ENCODE measurements at regions not wholly inside any gene's neighbourhood (a gene's known extent, or its start where the extent isn't known, plus 50 kb on each side); places are given as distances from the start of the nearest gene placed in this dataset.

DNA sequence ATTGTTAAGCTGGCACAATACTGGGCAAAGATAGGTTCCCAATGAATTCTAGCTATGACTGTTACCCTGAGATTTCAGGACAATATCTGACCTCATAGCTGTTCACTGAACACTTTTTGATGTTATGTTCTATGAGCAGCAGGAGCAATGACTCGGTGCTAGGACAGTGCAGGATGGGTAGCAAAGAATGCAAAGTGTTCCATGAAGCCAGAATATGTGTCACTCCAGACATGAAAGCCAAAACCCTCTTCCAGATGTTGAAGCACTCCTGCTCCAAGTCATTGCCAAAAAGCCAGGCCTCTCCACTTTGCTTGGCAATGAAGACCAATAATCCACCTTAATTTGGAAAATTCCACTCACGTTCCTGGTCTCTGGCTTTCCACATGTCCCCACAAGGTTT, 300.9 kb upstream of the CPEB2 start:
- H3K27ac Mint-ChIP-seq: no peak overlapping the region
- H3K9me3 Mint-ChIP-seq: no peaks in the 10 kb centered on the region
- H3K27me3 ChIP-seq (ENCODE audit: control insufficient read depth, insufficient read depth, low read length): no peaks in the 10 kb centered on the region
- H3K36me3 ChIP-seq (ENCODE audit: control insufficient read depth, insufficient read depth, low read length): no peaks in the 10 kb centered on the region
- H3K27me3 Mint-ChIP-seq (ENCODE audit: low read depth in 2 of 2): no peaks in the 10 kb centered on the region
- H3K4me3 Mint-ChIP-seq: no peak overlapping the region
- no peaks in the 10 kb centered on the region for H3K9me3 ChIP-seq (ENCODE audit: control insufficient read depth, insufficient read depth, low read length)
- no peaks in the 10 kb centered on the region for H3K4me1 Mint-ChIP-seq
- H3K36me3 Mint-ChIP-seq: no peaks in the 10 kb centered on the region
- H3K4me3 ChIP-seq (ENCODE audit: low read length): no peak overlapping the region
- H3K27ac ChIP-seq (ENCODE audit: low read length): no peak overlapping the region
- intact Hi-C loops (cut with micrococcal nuclease): no loop called here
- no peak for DNase-seq
- TF ChIP-seq, protein P1, sequence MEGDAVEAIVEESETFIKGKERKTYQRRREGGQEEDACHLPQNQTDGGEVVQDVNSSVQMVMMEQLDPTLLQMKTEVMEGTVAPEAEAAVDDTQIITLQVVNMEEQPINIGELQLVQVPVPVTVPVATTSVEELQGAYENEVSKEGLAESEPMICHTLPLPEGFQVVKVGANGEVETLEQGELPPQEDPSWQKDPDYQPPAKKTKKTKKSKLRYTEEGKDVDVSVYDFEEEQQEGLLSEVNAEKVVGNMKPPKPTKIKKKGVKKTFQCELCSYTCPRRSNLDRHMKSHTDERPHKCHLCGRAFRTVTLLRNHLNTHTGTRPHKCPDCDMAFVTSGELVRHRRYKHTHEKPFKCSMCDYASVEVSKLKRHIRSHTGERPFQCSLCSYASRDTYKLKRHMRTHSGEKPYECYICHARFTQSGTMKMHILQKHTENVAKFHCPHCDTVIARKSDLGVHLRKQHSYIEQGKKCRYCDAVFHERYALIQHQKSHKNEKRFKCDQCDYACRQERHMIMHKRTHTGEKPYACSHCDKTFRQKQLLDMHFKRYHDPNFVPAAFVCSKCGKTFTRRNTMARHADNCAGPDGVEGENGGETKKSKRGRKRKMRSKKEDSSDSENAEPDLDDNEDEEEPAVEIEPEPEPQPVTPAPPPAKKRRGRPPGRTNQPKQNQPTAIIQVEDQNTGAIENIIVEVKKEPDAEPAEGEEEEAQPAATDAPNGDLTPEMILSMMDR (IDR thresholded peaks at IDR 0.05): no peak
- no peaks in the 10 kb centered on the region for H3K4me1 ChIP-seq (ENCODE audit: control insufficient read depth, insufficient read depth, low read length)
- ATAC-seq: no peak
- 93% methylated on average over 2 of the region's 2 CpGs for WGBS (ENCODE audit: insufficient coverage)

DNA sequence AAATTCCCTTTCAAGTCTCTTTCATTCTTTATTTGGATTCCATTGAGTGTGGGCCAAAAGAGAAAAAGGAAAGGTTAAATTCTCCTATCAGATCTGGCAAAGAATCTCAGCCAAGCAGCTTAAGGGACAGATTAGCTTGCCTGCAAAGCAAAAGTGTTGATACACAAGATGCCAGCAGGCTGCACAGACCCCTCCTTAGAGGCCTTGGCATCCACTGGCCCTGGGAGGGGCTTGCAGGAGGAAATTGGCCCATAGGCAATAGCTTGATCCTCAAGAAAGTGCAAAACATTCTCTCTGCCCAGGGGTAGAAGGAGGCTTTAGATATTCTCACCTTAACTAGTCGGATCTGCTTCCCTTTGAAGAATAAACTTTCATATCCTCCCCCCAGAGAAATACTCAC, 300.4 kb upstream of the CPEB2 start:
- DNase-seq: no peak
- Histone ChIP-seq H3K27me3 (ENCODE audit: control insufficient read depth, insufficient read depth, low read length) (no peaks in the 10 kb centered on the region), H3K36me3 (ENCODE audit: control insufficient read depth, insufficient read depth, low read length) (no peaks in the 10 kb centered on the region), H3K4me1 (ENCODE audit: control insufficient read depth, insufficient read depth, low read length) (no peaks in the 10 kb centered on the region), H3K9me3 (ENCODE audit: control insufficient read depth, insufficient read depth, low read length) (no peaks in the 10 kb centered on the region), H3K27ac (ENCODE audit: low read length) (no peak overlapping the region), H3K4me3 (ENCODE audit: low read length) (no peak overlapping the region)
- Mint-ChIP-seq H3K4me3 (no peak overlapping the region), H3K4me1 (no peaks in the 10 kb centered on the region), H3K9me3 (no peaks in the 10 kb centered on the region), H3K27me3 (ENCODE audit: low read depth in 2 of 2) (no peaks in the 10 kb centered on the region), H3K36me3 (no peaks in the 10 kb centered on the region), H3K27ac (no peak overlapping the region)
- TF ChIP-seq, protein P1 (IDR thresholded peaks at IDR 0.05): no peak
- intact Hi-C loops (cut with micrococcal nuclease): no loop called here
- ATAC-seq: no peak
- WGBS (ENCODE audit: insufficient coverage): 82% methylated on average over 1 of the region's 1 CpG

DNA sequence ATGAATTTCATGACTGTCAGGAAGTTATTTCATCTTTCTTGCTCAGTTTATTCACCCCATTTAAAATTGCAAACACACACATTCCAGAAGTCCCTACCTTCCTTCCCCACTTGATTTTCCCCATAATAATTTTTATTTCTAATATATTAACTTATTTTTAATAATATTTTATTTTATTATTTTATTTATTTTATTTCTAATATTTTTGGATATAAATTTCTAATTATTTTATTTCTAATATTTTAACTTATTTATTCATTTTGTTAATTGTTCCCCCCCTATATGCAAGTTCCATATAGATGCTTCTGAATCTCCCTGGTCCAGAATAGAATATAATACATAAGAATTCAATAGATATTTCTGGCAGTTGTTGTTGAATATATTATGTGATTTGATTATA, 293.7 kb upstream of the CPEB2 start:
- H3K27ac Mint-ChIP-seq: no peak overlapping the region
- H3K4me3 ChIP-seq (ENCODE audit: low read length): no peak overlapping the region
- no peak overlapping the region for H3K27ac ChIP-seq (ENCODE audit: low read length)
- H3K27me3 Mint-ChIP-seq (ENCODE audit: low read depth in 2 of 2): no peaks in the 10 kb centered on the region
- H3K36me3 ChIP-seq (ENCODE audit: control insufficient read depth, insufficient read depth, low read length): no peaks in the 10 kb centered on the region
- DNase-seq (no peak), ATAC-seq (no peak)
- H3K9me3 ChIP-seq (ENCODE audit: control insufficient read depth, insufficient read depth, low read length): no peaks in the 10 kb centered on the region
- H3K4me1 Mint-ChIP-seq: no peaks in the 10 kb centered on the region
- H3K27me3 ChIP-seq (ENCODE audit: control insufficient read depth, insufficient read depth, low read length): no peaks in the 10 kb centered on the region
- H3K4me3 Mint-ChIP-seq: no peak overlapping the region
- H3K36me3 Mint-ChIP-seq: no peaks in the 10 kb centered on the region
- intact Hi-C loops (cut with micrococcal nuclease): no loop called here
- no peaks in the 10 kb centered on the region for H3K9me3 Mint-ChIP-seq
- H3K4me1 ChIP-seq (ENCODE audit: control insufficient read depth, insufficient read depth, low read length): no peaks in the 10 kb centered on the region
- TF ChIP-seq, protein P1 (IDR thresholded peaks at IDR 0.05): no peak

DNA sequence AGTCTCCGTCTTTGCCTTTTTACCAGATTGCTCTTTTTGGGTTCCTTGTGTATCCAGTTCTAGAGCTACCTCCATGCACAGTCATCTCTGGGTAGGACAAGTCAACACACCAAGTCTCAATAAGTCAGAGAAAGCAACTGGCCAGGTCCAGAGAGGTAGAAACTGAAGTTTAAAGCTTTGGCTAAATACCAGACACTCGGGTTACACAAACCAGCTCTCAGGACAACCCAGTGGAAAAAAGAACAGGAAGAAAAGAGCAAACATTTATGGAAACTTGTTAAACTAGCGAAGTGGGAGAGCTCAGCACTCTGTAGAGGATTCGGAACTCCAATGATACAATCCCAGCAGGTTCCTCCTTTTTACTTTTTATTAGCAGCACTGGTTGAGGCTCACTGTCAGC, 291.0 kb upstream of the CPEB2 start:
- Mint-ChIP-seq H3K27me3 (ENCODE audit: low read depth in 2 of 2) (no peaks in the 10 kb centered on the region), H3K4me3 (no peak overlapping the region), H3K4me1 (no peaks in the 10 kb centered on the region), H3K9me3 (no peaks in the 10 kb centered on the region), H3K36me3 (no peaks in the 10 kb centered on the region), H3K27ac (no peak overlapping the region)
- Histone ChIP-seq H3K4me1 (ENCODE audit: control insufficient read depth, insufficient read depth, low read length) (no peaks in the 10 kb centered on the region), H3K27ac (ENCODE audit: low read length) (no peak overlapping the region), H3K36me3 (ENCODE audit: control insufficient read depth, insufficient read depth, low read length) (no peaks in the 10 kb centered on the region), H3K4me3 (ENCODE audit: low read length) (no peak overlapping the region), H3K9me3 (ENCODE audit: control insufficient read depth, insufficient read depth, low read length) (no peaks in the 10 kb centered on the region), H3K27me3 (ENCODE audit: control insufficient read depth, insufficient read depth, low read length) (no peaks in the 10 kb centered on the region)
- DNase-seq (no peak), ATAC-seq (no peak)
- intact Hi-C loops (cut with micrococcal nuclease): no loop called here
- 78% methylated on average over 4 of the region's 4 CpGs for WGBS (ENCODE audit: insufficient coverage)
- TF ChIP-seq, protein P1 (IDR thresholded peaks at IDR 0.05): no peak

All from natural killer cell (primary cell).